ENCODE measurements at regions not wholly inside any gene's neighbourhood (a gene's known extent, or its start where the extent isn't known, plus 50 kb on each side); places are given as distances from the start of the nearest gene placed in this dataset.

DNA sequence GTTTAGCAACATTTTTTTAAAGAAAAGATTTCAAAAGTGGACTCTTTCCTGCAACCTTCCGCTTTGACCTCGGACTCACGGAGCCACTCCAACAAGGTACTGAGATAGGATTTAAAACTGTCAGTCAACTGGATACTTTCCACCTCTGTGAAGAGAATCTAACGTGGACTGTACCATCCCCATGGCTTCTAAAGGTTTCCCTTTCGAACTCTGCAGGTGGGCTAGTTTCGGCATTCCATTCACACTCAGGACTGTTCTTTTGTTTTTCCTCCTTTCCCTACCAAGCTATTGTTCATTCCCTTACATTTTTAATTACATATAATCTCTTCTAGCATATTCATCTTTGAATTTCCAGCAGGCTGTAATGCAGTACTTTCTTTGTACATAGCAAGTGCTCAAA is 88.5 kb upstream of the AKIP1 start:
- Histone ChIP-seq H3K9me3 (replicated peaks in 1 of 2; ENCODE audit: control insufficient read depth in 1 of 2, insufficient read depth in 1 of 2, low read length in 2 of 2) (no peaks in the 10 kb centered on the region), H2AFZ (ENCODE audit: insufficient read depth, low read depth, low read length, poor library complexity, severe bottlenecking) (no peak overlapping the region), H3K36me3 (replicated peaks in 1 of 2; ENCODE audit: control insufficient read depth in 1 of 2, insufficient read depth in 2 of 2, low read length in 2 of 2) (no peaks in the 10 kb centered on the region), H3K9ac (ENCODE audit: insufficient read depth, low read length, poor library complexity, severe bottlenecking) (no peak overlapping the region), H3K79me2 (ENCODE audit: insufficient read depth, low read length) (no peaks in the 10 kb centered on the region), H4K20me1 (ENCODE audit: insufficient read depth, low read length) (no peaks in the 10 kb centered on the region), H3K27me3 (ENCODE audit: control insufficient read depth in 2 of 2, insufficient read depth in 2 of 2, low read length in 2 of 2) (no peaks in the 10 kb centered on the region), H3K4me1 (ENCODE audit: control insufficient read depth in 1 of 2, insufficient read depth in 2 of 2, low read length in 2 of 2) (peaks cover 6 to 8% of the 10 kb centered on the region in 2 donors), H3K27ac (ENCODE audit: low read depth in 1 of 2, low read length in 2 of 2) (no peak overlapping the region), H3K4me3 (replicated peaks in 1 of 3; ENCODE audit: low read depth in 2 of 3, low read length in 3 of 3) (no peak overlapping the region), H3K4me2 (replicated peaks; ENCODE audit: extremely low read depth, low read length, poor library complexity, severe bottlenecking) (no peak overlapping the region)
- DNase-seq: no peak
- TF ChIP-seq CTCF (IDR thresholded peaks at IDR 0.05): no peak
- Mint-ChIP-seq H3K27me3 (ENCODE audit: low read depth in 3 of 3) (peaks cover 0 to 1% (median 1%) of the 10 kb centered on the region in 3 donors), H3K4me3 (no peak overlapping the region), H3K4me1 (no peaks in the 10 kb centered on the region), H3K27ac (no peak overlapping the region), H3K36me3 (no peaks in the 10 kb centered on the region), H3K9me3 (no peaks in the 10 kb centered on the region)
- 79% methylated on average over 6 of the region's 6 CpGs for WGBS (ENCODE audit: insufficient coverage)
- intact Hi-C loops (cut with micrococcal nuclease): no loop called here

GRCh38 chr11:8823174-8823742 is 87.7 kb upstream of the AKIP1 start:
- H3K4me3 Mint-ChIP-seq: no peak overlapping the region
- intact Hi-C loops (cut with micrococcal nuclease): no loop called here
- Histone ChIP-seq H4K20me1 (ENCODE audit: insufficient read depth, low read length) (no peaks in the 10 kb centered on the region), H3K79me2 (ENCODE audit: insufficient read depth, low read length) (no peaks in the 10 kb centered on the region), H3K27ac (ENCODE audit: low read depth in 1 of 2, low read length in 2 of 2) (no peak overlapping the region), H2AFZ (ENCODE audit: insufficient read depth, low read depth, low read length, poor library complexity, severe bottlenecking) (no peak overlapping the region), H3K4me1 (ENCODE audit: control insufficient read depth in 1 of 2, insufficient read depth in 2 of 2, low read length in 2 of 2) (peaks cover 14 to 16% of the 10 kb centered on the region in 2 donors), H3K9me3 (replicated peaks in 1 of 2; ENCODE audit: control insufficient read depth in 1 of 2, insufficient read depth in 1 of 2, low read length in 2 of 2) (no peaks in the 10 kb centered on the region), H3K4me2 (replicated peaks; ENCODE audit: extremely low read depth, low read length, poor library complexity, severe bottlenecking) (no peak overlapping the region), H3K9ac (ENCODE audit: insufficient read depth, low read length, poor library complexity, severe bottlenecking) (no peak overlapping the region), H3K4me3 (replicated peaks in 1 of 3; ENCODE audit: low read depth in 2 of 3, low read length in 3 of 3) (no peak overlapping the region), H3K36me3 (replicated peaks in 1 of 2; ENCODE audit: control insufficient read depth in 1 of 2, insufficient read depth in 2 of 2, low read length in 2 of 2) (no peaks in the 10 kb centered on the region), H3K27me3 (ENCODE audit: control insufficient read depth in 2 of 2, insufficient read depth in 2 of 2, low read length in 2 of 2) (no peaks in the 10 kb centered on the region)
- H3K27me3 Mint-ChIP-seq (ENCODE audit: low read depth in 3 of 3): peaks cover 0 to 1% (median under 1%) of the 10 kb centered on the region in 3 donors
- H3K36me3 Mint-ChIP-seq: no peaks in the 10 kb centered on the region
- 100% methylated on average over 1 of the region's 2 CpGs for WGBS (ENCODE audit: insufficient coverage)
- DNase-seq: no peak
- no peak for TF ChIP-seq CTCF (IDR thresholded peaks at IDR 0.05)
- no peaks in the 10 kb centered on the region for H3K9me3 Mint-ChIP-seq
- no peak overlapping the region for H3K27ac Mint-ChIP-seq
- no peaks in the 10 kb centered on the region for H3K4me1 Mint-ChIP-seq

Data from CD14-positive monocyte (primary cell).